BJ (cell line): ENCODE measurements at regions not wholly inside any gene's neighbourhood (a gene's known extent, or its start where the extent isn't known, plus 50 kb on each side); places are given as distances from the start of the nearest gene placed in this dataset.

Experiments used
- CTCF ChIA-PET: fragments of 350-600 bp; formaldehyde crosslinking; extraction: SDS; loops from one replicate; lab custom pipeline; 2021; ENCODE audit warnings: antibody characterized with exemption, inconsistent platforms; lab: Yijun Ruan, JAX
- POLR2A ChIA-PET: fragments of 300-600 bp; sonication (Branson Sonifier 250); formaldehyde crosslinking; extraction: SDS; loops from one replicate; lab custom pipeline; 2021; ENCODE audit warnings: antibody characterized with exemption; lab: Charles Lee
- DNase-seq: peaks from one replicate; pipeline ENCODE4 v3.0.0-alpha.2; 2011; ENCODE audit warnings: low read depth
- H3K27me3 ChIP-seq: 2 replicates; pipeline ENCODE4 v1.6.0; 2011; ENCODE audit warnings: low read length; ENCODE audit not compliant: control insufficient read depth, insufficient read depth
- H3K36me3 ChIP-seq: 2 replicates; pipeline ENCODE4 v1.5.1; 2011; ENCODE audit warnings: low read length; ENCODE audit not compliant: control insufficient read depth, insufficient read depth
- H3K4me3 ChIP-seq: 2 replicates; pipeline ENCODE4 v1.5.1; 2011; ENCODE audit warnings: low read depth, mild to moderate bottlenecking, control low read depth, low read length
- TF ChIP-seq, protein P1 (sequence below): IDR thresholded peaks from 2 replicates; pipeline ENCODE4 v1.5.1; 2011; ENCODE audit warnings: low read depth, mild to moderate bottlenecking, control low read depth, inconsistent platforms, low read length, moderate library complexity; ENCODE audit not compliant: insufficient read depth

DNA sequence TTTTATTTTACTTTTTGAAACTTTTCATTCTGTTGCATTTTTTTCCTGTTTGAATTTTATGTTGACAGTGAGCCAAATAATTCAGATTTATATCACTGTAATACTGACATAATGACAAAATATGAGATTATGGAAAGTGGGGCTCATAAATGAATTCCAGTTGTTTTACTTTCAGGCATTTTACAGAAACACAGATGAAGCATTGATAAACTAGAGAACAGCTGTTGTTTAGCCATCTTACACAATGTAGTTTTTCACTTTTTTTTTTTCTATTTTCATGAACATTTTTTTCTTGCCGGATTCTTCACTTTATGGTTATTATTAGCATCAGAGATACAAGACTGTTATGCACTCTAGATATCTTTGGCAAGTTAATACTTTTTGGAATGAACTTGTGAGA lies 91.7 kb upstream of the PAQR3 start:
- H3K27me3 ChIP-seq: no peaks in the 10 kb centered on the region
- TF ChIP-seq, protein P1, sequence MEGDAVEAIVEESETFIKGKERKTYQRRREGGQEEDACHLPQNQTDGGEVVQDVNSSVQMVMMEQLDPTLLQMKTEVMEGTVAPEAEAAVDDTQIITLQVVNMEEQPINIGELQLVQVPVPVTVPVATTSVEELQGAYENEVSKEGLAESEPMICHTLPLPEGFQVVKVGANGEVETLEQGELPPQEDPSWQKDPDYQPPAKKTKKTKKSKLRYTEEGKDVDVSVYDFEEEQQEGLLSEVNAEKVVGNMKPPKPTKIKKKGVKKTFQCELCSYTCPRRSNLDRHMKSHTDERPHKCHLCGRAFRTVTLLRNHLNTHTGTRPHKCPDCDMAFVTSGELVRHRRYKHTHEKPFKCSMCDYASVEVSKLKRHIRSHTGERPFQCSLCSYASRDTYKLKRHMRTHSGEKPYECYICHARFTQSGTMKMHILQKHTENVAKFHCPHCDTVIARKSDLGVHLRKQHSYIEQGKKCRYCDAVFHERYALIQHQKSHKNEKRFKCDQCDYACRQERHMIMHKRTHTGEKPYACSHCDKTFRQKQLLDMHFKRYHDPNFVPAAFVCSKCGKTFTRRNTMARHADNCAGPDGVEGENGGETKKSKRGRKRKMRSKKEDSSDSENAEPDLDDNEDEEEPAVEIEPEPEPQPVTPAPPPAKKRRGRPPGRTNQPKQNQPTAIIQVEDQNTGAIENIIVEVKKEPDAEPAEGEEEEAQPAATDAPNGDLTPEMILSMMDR: no peak
- H3K4me3 ChIP-seq: no peak overlapping the region
- no peaks in the 10 kb centered on the region for H3K36me3 ChIP-seq
- ChIA-PET POLR2A (no interaction called here), CTCF (no interaction called here)
- no peak for DNase-seq

DNA sequence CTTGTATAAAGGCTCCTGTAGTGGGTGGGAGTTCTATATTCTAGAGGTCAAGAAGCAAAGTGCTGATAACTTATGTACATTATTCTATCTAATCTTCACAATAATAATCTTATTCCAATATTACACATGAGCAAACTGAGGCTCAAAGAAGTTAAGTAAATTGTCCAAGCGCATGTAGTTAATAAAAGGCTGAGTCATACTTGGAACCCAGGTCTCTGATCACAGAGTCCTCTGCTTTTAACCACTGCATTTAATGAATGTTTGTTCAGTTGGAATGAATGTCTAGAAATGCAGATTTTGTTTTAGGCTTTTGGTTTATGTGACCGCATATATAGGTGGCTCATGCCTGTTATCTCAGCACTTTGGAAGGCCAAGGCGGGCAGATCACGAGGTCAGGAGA lies 88.4 kb upstream of the PAQR3 start:
- H3K36me3 ChIP-seq: no peaks in the 10 kb centered on the region
- TF ChIP-seq, protein P1: no peak
- no peaks in the 10 kb centered on the region for H3K27me3 ChIP-seq
- H3K4me3 ChIP-seq: no peak overlapping the region
- POLR2A ChIA-PET: no interaction called here
- CTCF ChIA-PET: no interaction called here
- DNase-seq: no peak

DNA sequence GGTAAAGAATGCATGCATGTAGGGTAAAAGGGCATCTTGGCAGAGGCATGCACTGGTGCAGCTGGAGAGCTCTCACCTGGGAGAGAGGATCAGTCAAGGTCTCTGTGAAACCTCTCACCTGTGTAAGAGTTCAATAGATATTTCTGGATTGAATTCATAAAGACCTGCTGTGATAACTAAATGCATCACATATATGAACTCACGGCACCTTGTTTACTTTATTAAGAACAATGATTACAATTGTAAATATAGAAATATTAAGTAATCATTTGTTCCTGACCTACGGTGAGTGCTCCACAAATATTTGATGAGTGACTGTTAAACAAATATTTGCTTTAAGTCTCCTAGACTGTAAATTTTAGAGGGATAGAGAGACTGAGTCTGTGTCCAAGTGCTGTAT lies 85.9 kb upstream of the PAQR3 start:
- ChIA-PET POLR2A (no interaction called here), CTCF (no interaction called here)
- no peaks in the 10 kb centered on the region for H3K36me3 ChIP-seq

DNA sequence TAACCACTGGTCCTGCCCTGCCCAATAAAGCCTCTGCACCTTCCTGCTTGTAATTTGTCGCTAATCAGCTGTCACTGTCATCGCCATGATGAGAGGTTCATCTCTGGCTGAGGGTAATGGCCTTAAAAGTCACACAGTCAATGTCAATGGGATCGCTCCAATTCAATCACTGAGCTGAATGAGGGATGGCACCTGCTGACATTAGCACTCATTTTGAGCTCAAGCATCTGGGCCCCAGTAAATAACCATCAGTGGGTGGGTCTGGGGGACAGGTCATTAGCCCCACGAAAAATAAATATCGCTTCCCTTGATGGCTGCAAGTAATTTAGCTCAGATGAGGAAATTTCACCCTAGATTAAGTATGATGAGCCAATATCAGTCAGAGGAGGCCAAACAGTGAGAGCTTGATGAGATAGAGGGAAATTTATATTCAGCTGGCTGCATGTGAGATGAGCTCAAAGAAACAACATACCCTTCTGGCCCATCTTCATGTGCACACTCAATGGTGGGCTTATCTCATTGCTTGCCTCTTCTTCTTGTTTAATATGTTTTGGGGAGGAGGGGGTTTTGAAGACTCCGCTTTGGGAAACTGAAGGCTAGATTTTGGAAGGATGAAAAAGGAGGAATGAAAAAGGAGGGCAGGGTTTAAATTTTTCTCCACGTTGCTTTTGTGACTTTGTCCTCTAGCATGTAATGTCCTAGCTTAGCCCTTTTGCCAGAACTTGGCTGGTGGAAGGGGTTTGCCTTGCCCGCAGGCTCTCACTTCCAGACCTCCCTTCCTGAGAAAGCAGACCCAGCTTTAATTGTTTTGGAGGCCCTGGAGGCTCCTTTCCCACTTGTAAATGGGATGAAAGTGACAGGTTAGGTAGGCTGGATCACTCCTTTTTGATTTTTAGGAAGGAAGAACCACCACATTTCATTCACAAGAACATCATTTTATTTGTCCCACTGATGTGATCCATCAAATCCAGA lies 84.8 kb upstream of the PAQR3 start:
- TF ChIP-seq, protein P1: no peak
- Histone ChIP-seq H3K4me3 (no peak overlapping the region), H3K27me3 (no peaks in the 10 kb centered on the region), H3K36me3 (no peaks in the 10 kb centered on the region)
- ChIA-PET POLR2A (no interaction called here), CTCF (interaction anchor here (0.8 kb wide), 1 partner anchor 10 kb away, joined by 3 read pairs; no protein-coding TSS in a partner anchor)
- DNase-seq: no peak

More for the DNA sequence above, 85.9 kb upstream of the PAQR3 start:
- DNase-seq: no peak
- TF ChIP-seq, protein P1: no peak
- Histone ChIP-seq H3K27me3 (no peaks in the 10 kb centered on the region), H3K4me3 (no peak overlapping the region)

DNA sequence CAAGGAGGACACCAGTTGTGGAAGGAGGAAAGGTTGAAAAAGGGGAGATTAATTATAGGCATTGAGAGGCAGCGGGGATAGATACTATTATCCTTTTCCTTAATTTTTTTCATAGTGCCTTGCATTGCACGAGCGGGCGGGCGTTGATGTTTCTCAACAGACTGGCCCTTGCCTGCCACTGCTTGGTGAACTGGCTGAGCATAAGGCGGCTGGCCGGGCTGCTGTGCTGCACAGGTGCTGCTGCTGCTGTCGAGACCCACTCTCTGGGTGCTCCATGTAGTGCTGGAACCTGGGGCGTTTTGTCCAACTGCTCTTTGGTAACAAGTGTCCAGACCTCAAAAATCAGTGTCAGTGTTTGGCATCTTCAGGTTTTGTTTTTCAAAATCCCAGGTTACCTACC lies 83.3 kb upstream of the PAQR3 start:
- CTCF ChIA-PET: no interaction called here
- no peaks in the 10 kb centered on the region for H3K36me3 ChIP-seq
- no peaks in the 10 kb centered on the region for H3K27me3 ChIP-seq
- POLR2A ChIA-PET: no interaction called here
- DNase-seq: no peak
- TF ChIP-seq, protein P1: no peak
- no peak overlapping the region for H3K4me3 ChIP-seq
